SK-N-MC (cell line): ENCODE measurements at regions not wholly inside any gene's neighbourhood (a gene's known extent, or its start where the extent isn't known, plus 50 kb on each side); places are given as distances from the start of the nearest gene placed in this dataset.

Source experiments
- EZH2 ChIP-seq: fragments of 200-600 bp; sonication (generic); IDR thresholded peaks from one replicate; pipeline ENCODE4 v1.6.1; 2017; ENCODE audit warnings: antibody characterized with exemption
- FOXP2 ChIP-seq: optimal IDR thresholded peaks from 2 replicates; pipeline ENCODE3; 2011; ENCODE audit warnings: mild to moderate bottlenecking, moderate library complexity; ENCODE audit not compliant: insufficient read depth; ENCODE audit errors: extremely low read length, control extremely low read depth
- POLR2AphosphoS5 ChIP-seq: IDR thresholded peaks from 2 replicates; pipeline ENCODE4 v1.6.1; 2012; ENCODE audit warnings: mild to moderate bottlenecking, low read depth, low read length, borderline replicate concordance

- no peak for TF ChIP-seq EZH2
- TF ChIP-seq POLR2AphosphoS5: no peak
- TF ChIP-seq FOXP2: no peak
Measured at GRCh38 chr4:125722009-125722408, 407.3 kb downstream of the FAT4 start.
